A673 (cell line): ENCODE measurements at regions not wholly inside any gene's neighbourhood (a gene's known extent, or its start where the extent isn't known, plus 50 kb on each side); places are given as distances from the start of the nearest gene placed in this dataset.

Experiments used
- BruUV-seq: library from RNA; stranded (reverse); fragments of 400-500 nt; replicated peaks from 2 replicates; lab custom pipeline; 2021; lab: Mats Ljungman, UMichigan
- CTCF ChIA-PET: fragments of 300-600 bp; sonication (Branson Sonifier 250); formaldehyde crosslinking; loops from one replicate; lab custom pipeline; 2022; ENCODE audit warnings: antibody characterized with exemption; lab: Charles Lee
- POLR2A ChIA-PET: fragments of 300-600 bp; sonication (Branson Sonifier 250); formaldehyde crosslinking; loops from one replicate; lab custom pipeline; 2022; ENCODE audit warnings: antibody characterized with exemption; ENCODE audit not compliant: low non-redundant PET; lab: Charles Lee
- DNase-seq: peaks from one replicate; pipeline ENCODE4 v3.0.0-alpha.2; 2015; ENCODE audit warnings: low spot score
- H3K27ac ChIP-seq: fragments of 200-600 bp; sonication (generic); 2 replicates; pipeline ENCODE4 v1.5.1; 2016; ENCODE audit warnings: mixed run types, low read depth, mild to moderate bottlenecking, mixed read lengths, antibody characterized with exemption, low read length; ENCODE audit not compliant: poor library complexity, severe bottlenecking
- H3K27me3 ChIP-seq: fragments of 200-600 bp; sonication (generic); replicated peaks from 2 replicates; pipeline ENCODE4 v1.6.1; 2017; ENCODE audit warnings: mixed run types, low read depth, mild to moderate bottlenecking, mixed read lengths, antibody characterized with exemption, low read length; ENCODE audit not compliant: insufficient read depth, poor library complexity
- H3K36me3 ChIP-seq: fragments of 200-600 bp; sonication (generic); 2 replicates; pipeline ENCODE4 v1.6.1; 2016; ENCODE audit warnings: mixed run types, mild to moderate bottlenecking, mixed read lengths, antibody characterized with exemption, low read length; ENCODE audit not compliant: insufficient read depth, poor library complexity, severe bottlenecking
- H3K4me1 ChIP-seq: fragments of 200-600 bp; sonication (generic); 2 replicates; pipeline ENCODE4 v1.6.1; 2017; ENCODE audit warnings: mixed run types, mild to moderate bottlenecking, mixed read lengths, antibody characterized with exemption, low read length; ENCODE audit not compliant: insufficient read depth, poor library complexity, severe bottlenecking
- H3K4me3 ChIP-seq: fragments of 200-600 bp; sonication (generic); 2 replicates; pipeline ENCODE4 v1.5.1; 2016; ENCODE audit warnings: low read depth, mixed run types, mild to moderate bottlenecking, mixed read lengths, low read length; ENCODE audit not compliant: poor library complexity, severe bottlenecking
- H3K9me3 ChIP-seq: fragments of 200-600 bp; sonication (generic); 2 replicates; pipeline ENCODE4 v1.6.1; 2016; ENCODE audit warnings: mixed run types, low read depth, mild to moderate bottlenecking, mixed read lengths, antibody characterized with exemption, low read length; ENCODE audit not compliant: poor library complexity, severe bottlenecking
- CTCF ChIP-seq: fragments of 300-800, 200-600 bp; sonication (generic); conservative IDR thresholded peaks from 2 replicates; pipeline ENCODE4 v1.5.1; 2017; ENCODE audit warnings: low read depth, mild to moderate bottlenecking, antibody characterized with exemption, low read length, moderate library complexity, mixed read lengths
- EZH2 ChIP-seq: fragments of 200-600 bp; sonication (generic); IDR thresholded peaks from 2 replicates; pipeline ENCODE4 v1.6.1; 2017; ENCODE audit warnings: borderline replicate concordance, low read depth, mild to moderate bottlenecking, mixed read lengths, antibody characterized with exemption, low read length; ENCODE audit not compliant: poor library complexity, severe bottlenecking
- intact Hi-C: fragments of 100-400 bp; cut with micrococcal nuclease; formaldehyde crosslinking; loops from one replicate; pipeline ENCODE4 v1.10.0; 2022; ENCODE audit not compliant: unreplicated experiment

- H3K27me3 ChIP-seq = no peaks in the 10 kb centered on the region
- CTCF ChIA-PET = no interaction called here
- no peak overlapping the region for H3K27ac ChIP-seq
These were observed 175.2 kb downstream of the MRPL14 start for GRCh38 chr6:43951756-43952675.

DNA sequence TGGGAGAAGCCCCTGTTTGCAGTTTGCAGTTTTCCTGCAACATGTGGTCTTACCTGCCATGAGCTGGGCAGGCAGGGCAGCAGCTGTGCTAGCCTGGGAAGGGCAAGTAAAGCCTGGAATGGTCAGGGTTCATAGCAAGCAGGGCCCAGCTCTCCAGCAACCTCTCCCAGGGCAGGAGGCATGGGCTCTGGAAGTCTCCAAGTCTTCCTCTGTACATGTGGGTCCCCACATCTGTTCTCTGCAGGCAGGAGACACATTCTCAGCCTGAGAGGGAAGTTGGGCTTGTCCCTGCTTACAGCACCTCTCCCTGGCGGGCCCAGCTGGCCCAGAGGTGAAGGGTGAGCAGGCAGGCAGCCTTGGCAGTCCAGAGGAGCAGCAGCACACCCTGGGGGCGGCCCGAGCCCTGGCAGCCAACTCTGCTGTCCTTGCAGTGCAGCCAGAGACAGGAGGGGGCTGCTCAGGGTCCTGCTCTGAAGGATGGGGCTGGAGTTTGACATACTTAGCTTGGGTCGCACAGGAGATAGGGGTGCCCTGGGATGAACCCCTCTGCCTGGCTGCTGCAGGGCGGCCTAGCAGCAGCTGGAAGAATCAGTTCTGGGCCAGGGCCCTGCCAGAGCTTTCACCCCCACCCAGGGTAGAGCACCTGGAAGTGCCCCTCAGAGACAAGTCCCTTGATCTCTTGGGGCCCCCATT, 176.0 kb downstream of the MRPL14 start:
- Histone ChIP-seq H3K4me1 (no peaks in the 10 kb centered on the region), H3K4me3 (no peak overlapping the region), H3K27me3 (no peaks in the 10 kb centered on the region), H3K27ac (no peak overlapping the region), H3K36me3 (no peaks in the 10 kb centered on the region), H3K9me3 (peaks cover 2% of the 10 kb centered on the region)
- BruUV-seq = no TSS peak
- TF ChIP-seq CTCF (peak; percentile 31; the same call in 1 of the 2 replicates), EZH2 (no peak)
- ChIA-PET POLR2A (no interaction called here), CTCF (no interaction called here)
- no peak for DNase-seq
- intact Hi-C loops = no loop called here

More at GRCh38 chr6:43951756-43952675, 175.2 kb downstream of the MRPL14 start:
- no TSS peak for BruUV-seq
- Histone ChIP-seq H3K9me3 (peaks cover 8% of the 10 kb centered on the region), H3K4me1 (no peaks in the 10 kb centered on the region), H3K4me3 (no peak overlapping the region), H3K36me3 (no peaks in the 10 kb centered on the region)
- POLR2A ChIA-PET = no interaction called here
- intact Hi-C loops = no loop called here
- no peak for DNase-seq
- TF ChIP-seq EZH2 = no peak
- no peak for TF ChIP-seq CTCF

GRCh38 chr6:43950731-43951062, 176.6 kb downstream of the MRPL14 start:
- Histone ChIP-seq H3K36me3 (no peaks in the 10 kb centered on the region), H3K4me1 (no peaks in the 10 kb centered on the region), H3K27ac (no peak overlapping the region), H3K4me3 (no peak overlapping the region), H3K27me3 (no peaks in the 10 kb centered on the region), H3K9me3 (no peaks in the 10 kb centered on the region)
- POLR2A ChIA-PET = no interaction called here
- no peak for DNase-seq
- CTCF ChIA-PET = no interaction called here
- intact Hi-C loops = no loop called here
- BruUV-seq = no TSS peak
- TF ChIP-seq CTCF = no peak
- TF ChIP-seq EZH2 = no peak
